Ectodermal cell (in vitro differentiated cells): ENCODE measurements at regions not wholly inside any gene's neighbourhood (a gene's known extent, or its start where the extent isn't known, plus 50 kb on each side); places are given as distances from the start of the nearest gene placed in this dataset.
"Not testable (repeated sequence)": the region's sequence is repeated elsewhere in the genome, so short reads cannot be mapped to it uniquely, and the experiment has no call there.

ENCODE experiments used
- H3K27ac ChIP-seq: 2 replicates; pipeline ENCODE4 v1.7.0; 2013; ENCODE audit warnings: mild to moderate bottlenecking, low read depth, low read length; ENCODE audit not compliant: insufficient read depth, poor library complexity, severe bottlenecking
- H3K27me3 ChIP-seq: 2 replicates; pipeline ENCODE4 v1.7.0; 2013; ENCODE audit warnings: mild to moderate bottlenecking, low read length; ENCODE audit not compliant: insufficient read depth, control insufficient read depth, poor library complexity, severe bottlenecking
- H3K36me3 ChIP-seq: one replicate; pipeline ENCODE4 v1.7.0; 2013; ENCODE audit warnings: low read length; ENCODE audit not compliant: control insufficient read depth, insufficient read depth
- H3K4me1 ChIP-seq: one replicate; pipeline ENCODE4 v1.7.0; 2013; ENCODE audit warnings: low read length; ENCODE audit not compliant: control insufficient read depth, insufficient read depth
- H3K4me3 ChIP-seq: 2 replicates; pipeline ENCODE4 v1.7.0; 2013; ENCODE audit warnings: low read depth, low read length, control low read depth; ENCODE audit not compliant: insufficient read depth
- H3K9me3 ChIP-seq: 2 replicates; pipeline ENCODE4 v1.7.0; 2013; ENCODE audit warnings: mild to moderate bottlenecking, low read length, moderate library complexity; ENCODE audit not compliant: control insufficient read depth
- WGBS, 2 experiments: methylation state at CpG; one replicate each; pipeline ENCODE4 v1.1.7; 2013; ENCODE audit warnings: missing lambda C conversion rate in 2 of 2; 5-methylcytosine and 5-hydroxymethylcytosine counted together

DNA sequence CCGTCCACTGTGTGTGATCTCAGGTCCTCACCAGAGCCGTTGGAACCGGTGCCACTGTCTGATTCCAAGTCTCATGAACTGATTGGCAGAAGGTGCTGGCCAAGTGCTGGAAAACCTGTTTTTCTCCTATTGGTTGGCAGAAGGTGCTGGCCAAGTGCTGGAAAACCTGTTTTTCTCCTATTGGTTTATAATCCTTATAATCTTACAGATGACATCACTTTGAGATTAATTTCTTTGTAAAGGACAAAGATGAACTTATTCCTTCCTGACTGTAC, 1106.3 kb downstream of the BRD1 start:
- 95 to 97% methylated on average over 3 of the region's 3 CpGs for WGBS, 2 experiments
- H3K27me3 ChIP-seq = no peaks in the 10 kb centered on the region
- H3K27ac ChIP-seq = no peak overlapping the region
- H3K4me3 ChIP-seq = no peak overlapping the region
- H3K9me3 ChIP-seq = no peaks in the 10 kb centered on the region
- no peaks in the 10 kb centered on the region for H3K36me3 ChIP-seq
- H3K4me1 ChIP-seq = peaks cover 6% of the 10 kb centered on the region

DNA sequence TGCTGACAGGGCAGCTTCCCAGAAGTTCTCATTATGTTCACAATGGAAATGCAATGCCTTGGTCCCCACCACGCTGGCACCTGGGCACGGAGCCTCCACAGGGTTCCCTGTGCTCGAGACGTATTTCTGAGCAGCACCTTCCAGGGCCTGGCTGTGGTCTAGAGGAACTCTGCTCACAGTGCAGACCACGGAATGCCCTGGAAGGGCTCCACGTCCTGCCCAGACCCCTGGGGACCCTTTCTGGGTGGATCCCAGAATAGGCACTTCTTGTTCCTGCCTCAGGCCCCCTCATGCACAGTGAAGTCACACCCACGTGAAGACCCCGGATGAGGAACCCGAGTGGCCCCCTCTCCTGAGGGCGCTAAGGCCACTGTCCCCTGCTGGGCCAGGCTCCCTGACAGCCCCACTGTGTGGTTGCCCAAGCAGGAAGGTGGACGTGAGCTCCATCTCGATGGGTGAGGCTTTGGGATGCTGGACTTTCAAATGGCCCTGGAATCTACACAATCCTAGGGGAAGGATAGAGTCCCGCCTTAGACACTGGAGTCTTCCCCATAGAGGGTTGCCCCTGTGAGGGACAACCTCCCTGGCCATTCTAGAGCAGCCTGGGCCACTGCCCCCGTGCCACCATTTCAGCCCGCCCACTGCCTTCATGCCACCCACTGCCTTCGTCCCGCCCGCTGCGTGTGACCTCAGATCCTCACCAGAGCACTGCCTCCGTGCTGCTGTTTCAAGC, 1106.8 kb downstream of the BRD1 start:
- H3K27me3 ChIP-seq = no peaks in the 10 kb centered on the region
- no peaks in the 10 kb centered on the region for H3K36me3 ChIP-seq
- H3K4me1 ChIP-seq = peaks cover 6% of the 10 kb centered on the region
- no peaks in the 10 kb centered on the region for H3K9me3 ChIP-seq
- no peak overlapping the region for H3K27ac ChIP-seq
- H3K4me3 ChIP-seq = no peak overlapping the region
- 93 to 94% methylated on average over 20 of the region's 20 CpGs for WGBS, 2 experiments

DNA sequence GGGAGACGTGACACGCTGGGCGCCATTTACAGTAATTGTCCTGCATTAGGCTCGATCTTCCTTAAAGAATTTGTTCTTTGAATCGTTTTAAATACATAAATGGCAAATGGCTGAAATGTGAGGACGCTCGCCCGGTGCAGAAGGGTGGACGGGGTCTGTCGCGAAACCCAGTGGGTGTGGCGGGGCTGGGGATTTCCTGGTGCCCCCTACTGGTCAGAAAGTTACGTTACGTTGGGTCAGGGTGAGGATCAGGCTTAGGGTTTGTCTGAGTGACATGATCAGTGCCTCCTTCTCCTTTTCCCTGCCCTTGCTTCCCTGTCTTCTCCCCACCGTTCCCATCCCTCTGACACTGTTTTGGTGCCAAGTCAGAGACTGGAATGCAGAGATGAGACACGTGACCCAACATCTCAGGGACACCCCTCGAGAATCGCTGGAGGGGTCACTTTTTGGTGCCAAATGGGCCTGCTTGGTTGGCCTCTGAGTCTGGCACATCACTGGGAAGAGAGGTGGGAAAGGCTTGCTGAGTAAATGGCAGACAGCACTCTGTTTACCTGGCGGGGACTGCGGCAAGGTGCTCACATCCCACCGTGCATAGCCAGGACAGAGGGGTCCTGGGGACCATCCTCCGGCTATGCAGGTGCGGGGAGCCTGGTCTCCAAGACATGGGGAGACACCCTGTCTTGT, 1107.6 kb downstream of the BRD1 start:
- H3K4me1 ChIP-seq = peaks cover 6% of the 10 kb centered on the region

DNA sequence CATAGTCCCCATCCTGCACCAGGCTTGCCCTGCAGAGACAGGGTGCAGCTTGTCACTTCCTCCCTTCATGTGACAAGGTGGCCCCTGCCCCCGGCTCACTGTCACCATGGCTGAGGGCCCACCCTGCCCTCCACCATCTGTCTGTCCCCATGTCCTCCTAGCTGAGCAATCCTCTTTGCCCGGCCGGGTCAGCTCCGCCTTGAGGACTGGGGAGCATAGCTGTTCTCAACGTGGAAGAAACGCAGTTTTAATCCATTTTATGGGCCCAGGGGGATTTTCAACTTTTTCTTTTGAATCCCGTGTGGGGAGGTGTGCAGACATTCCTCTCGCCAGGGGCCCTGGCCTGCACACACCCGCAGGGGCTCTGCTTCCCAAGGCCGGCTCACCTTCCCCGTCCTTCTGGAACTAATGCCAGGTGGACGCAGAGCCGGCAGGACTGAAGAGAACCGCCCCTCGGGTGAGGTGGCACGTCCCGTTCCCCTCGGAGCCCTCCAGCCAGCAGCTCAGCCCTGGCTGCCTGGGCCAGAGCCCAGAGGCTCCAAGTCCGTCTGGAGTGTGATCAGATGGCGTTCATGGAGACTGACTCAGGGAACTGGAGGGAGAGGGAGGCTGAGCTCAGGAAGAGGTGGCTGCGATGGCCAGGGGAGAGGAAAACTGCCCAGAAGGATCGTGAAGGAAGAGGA, 1108.7 kb downstream of the BRD1 start:
- 90 to 93% methylated on average over 21 to 22 of the region's 22 CpGs for WGBS, 2 experiments
- Histone ChIP-seq H3K27ac (no peak overlapping the region), H3K4me1 (peaks cover 6% of the 10 kb centered on the region), H3K4me3 (no peak overlapping the region), H3K9me3 (no peaks in the 10 kb centered on the region), H3K27me3 (no peaks in the 10 kb centered on the region), H3K36me3 (no peaks in the 10 kb centered on the region)

More for the DNA sequence above, 1107.6 kb downstream of the BRD1 start:
- WGBS, 2 experiments = 83 to 85% methylated on average over 23 of the region's 23 CpGs
- Histone ChIP-seq H3K27me3 (no peaks in the 10 kb centered on the region), H3K27ac (no peak overlapping the region), H3K9me3 (no peaks in the 10 kb centered on the region), H3K36me3 (no peaks in the 10 kb centered on the region), H3K4me3 (no peak overlapping the region)

DNA sequence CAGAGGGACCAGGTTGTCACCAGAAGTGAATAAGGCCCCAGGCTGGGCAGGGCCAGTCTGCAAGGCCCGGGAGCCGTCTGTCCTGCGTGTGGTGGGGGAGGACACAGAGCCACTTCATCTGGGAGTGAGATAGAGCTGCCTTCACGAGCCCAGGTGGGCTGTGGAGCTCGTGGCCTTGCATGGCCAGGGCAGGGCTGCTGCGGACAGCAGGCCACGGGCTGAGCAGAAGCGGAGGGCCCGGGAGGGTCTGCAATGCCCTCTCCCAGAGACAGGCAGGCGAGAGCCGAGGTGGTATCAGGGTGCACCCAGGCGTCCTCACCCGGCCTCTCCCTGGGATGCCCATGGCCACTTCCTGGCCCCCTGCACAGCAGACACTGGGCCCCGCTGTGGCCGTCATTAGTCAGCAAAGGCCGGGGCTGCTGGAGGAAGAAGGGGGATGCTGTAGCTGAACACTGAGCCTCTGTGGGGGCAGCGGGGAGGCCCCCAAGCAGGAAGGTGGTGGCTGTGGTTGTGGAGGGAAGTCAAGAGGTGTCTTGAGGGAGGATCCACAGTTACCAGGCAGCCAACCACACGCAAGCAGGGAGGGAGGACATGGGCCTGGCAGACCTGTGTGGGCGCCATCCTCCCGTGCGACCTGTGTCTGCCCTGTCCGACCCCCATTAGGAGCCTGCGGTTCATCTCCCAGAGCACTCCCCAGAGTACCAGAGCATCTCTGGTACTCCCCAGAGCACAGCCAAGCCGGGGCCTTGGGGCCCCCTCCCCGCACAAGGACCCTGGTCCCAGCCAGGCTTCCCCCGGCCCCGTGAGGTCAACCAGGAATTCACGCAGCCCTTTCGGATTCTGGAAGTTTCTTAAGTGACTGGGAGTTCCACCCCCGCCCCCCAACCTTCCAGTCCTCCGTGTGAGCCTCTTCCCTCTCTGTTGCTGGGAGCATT, 1109.5 kb downstream of the BRD1 start:
- no peaks in the 10 kb centered on the region for H3K36me3 ChIP-seq
- H3K4me1 ChIP-seq = peaks cover 6% of the 10 kb centered on the region
- no peaks in the 10 kb centered on the region for H3K9me3 ChIP-seq
- H3K27ac ChIP-seq = no peak overlapping the region
- no peak overlapping the region for H3K4me3 ChIP-seq
- no peaks in the 10 kb centered on the region for H3K27me3 ChIP-seq
- WGBS, 2 experiments = 92 to 93% methylated on average over 31 of the region's 31 CpGs

DNA sequence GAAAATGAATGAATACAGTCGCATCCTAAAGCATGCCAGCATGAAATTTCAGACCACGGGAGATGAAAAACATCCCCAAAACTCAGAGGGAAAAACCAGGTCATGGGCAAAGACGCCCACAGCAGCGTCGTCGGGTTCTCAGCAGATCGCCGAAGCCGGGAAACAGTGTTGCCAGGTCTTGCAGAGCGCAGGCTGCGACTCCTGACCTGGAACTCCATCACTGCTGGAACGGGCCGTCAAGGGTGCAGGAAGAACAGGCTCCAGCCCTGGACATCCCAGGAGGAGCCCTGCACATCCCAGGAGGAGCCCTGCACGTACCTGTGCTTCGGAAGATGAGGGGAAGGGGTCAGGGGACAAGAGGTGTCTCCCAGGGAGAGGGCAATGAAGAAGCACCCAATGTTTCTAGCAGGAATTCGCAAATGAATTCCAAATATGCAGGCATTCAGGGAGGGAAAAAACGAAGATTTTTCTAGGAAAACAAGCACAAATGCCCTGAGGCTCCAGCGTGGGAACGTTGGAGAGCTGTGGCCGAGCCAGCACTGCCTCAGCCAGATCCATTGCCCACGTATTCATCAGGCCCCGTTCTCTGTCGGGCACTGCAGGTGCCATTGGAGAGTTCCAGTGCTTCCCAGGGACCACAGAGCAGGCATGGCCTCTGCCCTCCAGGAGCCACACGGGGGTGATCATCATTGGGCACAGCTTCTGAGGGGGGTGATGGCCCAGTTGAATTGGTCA, 1110.4 kb downstream of the BRD1 start:
- H3K27me3 ChIP-seq = no peaks in the 10 kb centered on the region
- 85 to 86% methylated on average over 24 of the region's 24 CpGs for WGBS, 2 experiments
- peaks cover 6% of the 10 kb centered on the region for H3K4me1 ChIP-seq
- H3K4me3 ChIP-seq = no peak overlapping the region
- H3K36me3 ChIP-seq = no peaks in the 10 kb centered on the region
- no peak overlapping the region for H3K27ac ChIP-seq
- H3K9me3 ChIP-seq = no peaks in the 10 kb centered on the region

DNA sequence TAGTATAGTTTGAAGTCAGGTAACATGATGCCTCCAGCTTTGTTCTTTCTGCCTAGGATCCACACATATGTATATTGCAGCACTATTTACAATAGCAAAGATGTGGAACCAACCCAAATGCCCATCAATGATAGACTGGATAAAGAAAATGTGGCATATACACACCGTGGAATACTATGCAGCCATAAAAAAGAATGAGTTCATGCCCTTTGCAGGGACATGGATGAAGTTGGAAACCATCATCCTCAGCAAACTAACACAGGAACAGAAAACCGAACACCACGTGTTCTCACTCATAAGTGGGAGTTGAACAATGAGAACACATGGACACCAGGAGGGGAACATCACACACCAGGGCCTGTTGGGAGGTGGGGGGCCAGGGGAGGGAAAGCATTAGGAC, 1111.5 kb downstream of the BRD1 start:
- H3K4me1 ChIP-seq, H3K36me3 ChIP-seq, H3K9me3 ChIP-seq, H3K27ac ChIP-seq, H3K4me3 ChIP-seq, H3K27me3 ChIP-seq: not testable (repeated sequence)
- WGBS, 2 experiments = 97 to 98% methylated on average over 3 of the region's 3 CpGs

DNA sequence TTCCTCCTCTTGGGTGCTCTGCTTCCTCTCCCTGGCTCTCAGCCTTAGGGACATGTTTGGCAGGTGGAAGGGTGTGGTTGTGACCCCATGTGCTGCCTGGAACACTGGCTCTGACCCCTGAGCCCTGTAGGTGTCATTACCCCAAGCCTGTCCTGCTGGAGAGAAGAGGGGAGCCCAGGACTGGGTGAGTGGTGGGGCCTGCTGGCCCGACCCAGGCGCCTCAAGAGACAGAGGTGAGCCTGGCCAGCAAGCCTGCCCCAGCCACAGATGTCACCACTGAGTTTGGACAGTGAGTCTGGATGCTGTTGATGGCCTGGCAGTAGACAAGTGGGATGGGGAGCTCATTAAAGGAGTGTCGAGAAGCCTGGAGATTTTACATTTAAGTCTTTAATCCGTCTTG, 1112.2 kb downstream of the BRD1 start:
- H3K4me1 ChIP-seq = peaks cover 6% of the 10 kb centered on the region
- H3K27me3 ChIP-seq = no peaks in the 10 kb centered on the region
- 92 to 97% methylated on average over 4 of the region's 4 CpGs for WGBS, 2 experiments
- no peaks in the 10 kb centered on the region for H3K9me3 ChIP-seq
- H3K36me3 ChIP-seq = no peaks in the 10 kb centered on the region
- H3K4me3 ChIP-seq = no peak overlapping the region
- no peak overlapping the region for H3K27ac ChIP-seq

DNA sequence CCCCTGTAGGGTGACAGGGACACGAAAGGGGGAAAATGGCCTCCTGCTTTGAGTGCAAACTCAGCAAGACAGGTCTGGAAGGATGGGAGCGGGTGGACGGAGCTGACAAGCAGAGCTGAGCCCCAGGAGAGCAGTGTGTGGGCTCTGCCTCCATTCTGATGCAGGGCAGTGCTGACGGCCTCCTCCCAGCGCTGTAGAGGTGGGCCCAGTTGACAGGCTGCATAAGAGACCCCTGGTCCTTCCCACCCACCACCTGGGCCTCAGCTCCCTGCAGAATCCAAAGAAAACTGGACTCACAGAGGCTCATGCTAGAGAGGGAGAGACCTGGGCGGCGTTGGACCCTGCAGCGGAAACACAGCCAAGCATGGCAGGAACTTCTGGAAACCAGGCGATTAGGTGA, 1113.4 kb downstream of the BRD1 start:
- Histone ChIP-seq H3K27ac (no peak overlapping the region), H3K27me3 (no peaks in the 10 kb centered on the region), H3K9me3 (no peaks in the 10 kb centered on the region), H3K4me1 (peaks cover 6% of the 10 kb centered on the region), H3K4me3 (no peak overlapping the region), H3K36me3 (no peaks in the 10 kb centered on the region)
- WGBS, 2 experiments = 91 to 93% methylated on average over 9 of the region's 9 CpGs
